ENCODE measurements at regions not wholly inside any gene's neighbourhood (a gene's known extent, or its start where the extent isn't known, plus 50 kb on each side); places are given as distances from the start of the nearest gene placed in this dataset.

DNA sequence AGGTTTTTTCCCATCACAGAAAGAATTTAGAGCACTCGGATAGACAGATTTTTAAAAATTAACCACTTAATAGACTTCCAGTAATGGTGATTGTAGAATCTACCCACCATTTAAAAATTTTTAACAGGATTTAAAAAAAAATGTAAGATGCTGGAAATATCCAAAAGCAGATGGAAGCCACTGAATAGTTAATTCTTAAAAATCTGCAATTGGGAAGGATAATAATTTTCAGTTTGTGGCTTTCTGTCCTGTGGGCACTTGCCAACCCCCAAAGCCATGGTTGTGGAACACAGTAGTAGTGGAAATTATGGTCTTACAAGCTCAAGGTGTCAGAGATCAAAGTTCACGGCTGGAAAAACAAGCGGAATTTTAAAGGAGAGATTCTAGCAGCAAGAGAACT, 101.0 kb upstream of the SP4 start:
- no peak overlapping the region for H3K4me3 Mint-ChIP-seq
- H3K27ac Mint-ChIP-seq: no peak overlapping the region
- intact Hi-C loops (cut with DNase I, micrococcal nuclease): no loop called here
- ATAC-seq (ENCODE audit: poor library complexity): no peak
- no peak overlapping the region for H3K27ac ChIP-seq (ENCODE audit: low read depth in 1 of 2, low read length in 2 of 2)
- DNase-seq: no peak
- no peak overlapping the region for H3K4me3 ChIP-seq (ENCODE audit: low read length)
- no peaks in the 10 kb centered on the region for H3K36me3 ChIP-seq (ENCODE audit: insufficient read depth, low read length)
- no peaks in the 10 kb centered on the region for H3K4me1 Mint-ChIP-seq (ENCODE audit: low read depth)
- H3K9me3 Mint-ChIP-seq: no peaks in the 10 kb centered on the region
- ChIA-PET POLR2A (no interaction called here), CTCF (no interaction called here)
- TF ChIP-seq, protein P1, sequence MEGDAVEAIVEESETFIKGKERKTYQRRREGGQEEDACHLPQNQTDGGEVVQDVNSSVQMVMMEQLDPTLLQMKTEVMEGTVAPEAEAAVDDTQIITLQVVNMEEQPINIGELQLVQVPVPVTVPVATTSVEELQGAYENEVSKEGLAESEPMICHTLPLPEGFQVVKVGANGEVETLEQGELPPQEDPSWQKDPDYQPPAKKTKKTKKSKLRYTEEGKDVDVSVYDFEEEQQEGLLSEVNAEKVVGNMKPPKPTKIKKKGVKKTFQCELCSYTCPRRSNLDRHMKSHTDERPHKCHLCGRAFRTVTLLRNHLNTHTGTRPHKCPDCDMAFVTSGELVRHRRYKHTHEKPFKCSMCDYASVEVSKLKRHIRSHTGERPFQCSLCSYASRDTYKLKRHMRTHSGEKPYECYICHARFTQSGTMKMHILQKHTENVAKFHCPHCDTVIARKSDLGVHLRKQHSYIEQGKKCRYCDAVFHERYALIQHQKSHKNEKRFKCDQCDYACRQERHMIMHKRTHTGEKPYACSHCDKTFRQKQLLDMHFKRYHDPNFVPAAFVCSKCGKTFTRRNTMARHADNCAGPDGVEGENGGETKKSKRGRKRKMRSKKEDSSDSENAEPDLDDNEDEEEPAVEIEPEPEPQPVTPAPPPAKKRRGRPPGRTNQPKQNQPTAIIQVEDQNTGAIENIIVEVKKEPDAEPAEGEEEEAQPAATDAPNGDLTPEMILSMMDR (IDR thresholded peaks at IDR 0.05): no peak
- H3K4me1 ChIP-seq (ENCODE audit: insufficient read depth, low read length): no peaks in the 10 kb centered on the region
- no peaks in the 10 kb centered on the region for H3K27me3 Mint-ChIP-seq
- H3K36me3 Mint-ChIP-seq (ENCODE audit: low read depth): no peaks in the 10 kb centered on the region
- H3K27me3 ChIP-seq (ENCODE audit: control insufficient read depth in 1 of 2, insufficient read depth in 2 of 2, low read length in 2 of 2): no peaks in the 10 kb centered on the region
- H3K9me3 ChIP-seq (ENCODE audit: control insufficient read depth in 1 of 2, insufficient read depth in 1 of 2, low read length in 2 of 2): no peaks in the 10 kb centered on the region

DNA sequence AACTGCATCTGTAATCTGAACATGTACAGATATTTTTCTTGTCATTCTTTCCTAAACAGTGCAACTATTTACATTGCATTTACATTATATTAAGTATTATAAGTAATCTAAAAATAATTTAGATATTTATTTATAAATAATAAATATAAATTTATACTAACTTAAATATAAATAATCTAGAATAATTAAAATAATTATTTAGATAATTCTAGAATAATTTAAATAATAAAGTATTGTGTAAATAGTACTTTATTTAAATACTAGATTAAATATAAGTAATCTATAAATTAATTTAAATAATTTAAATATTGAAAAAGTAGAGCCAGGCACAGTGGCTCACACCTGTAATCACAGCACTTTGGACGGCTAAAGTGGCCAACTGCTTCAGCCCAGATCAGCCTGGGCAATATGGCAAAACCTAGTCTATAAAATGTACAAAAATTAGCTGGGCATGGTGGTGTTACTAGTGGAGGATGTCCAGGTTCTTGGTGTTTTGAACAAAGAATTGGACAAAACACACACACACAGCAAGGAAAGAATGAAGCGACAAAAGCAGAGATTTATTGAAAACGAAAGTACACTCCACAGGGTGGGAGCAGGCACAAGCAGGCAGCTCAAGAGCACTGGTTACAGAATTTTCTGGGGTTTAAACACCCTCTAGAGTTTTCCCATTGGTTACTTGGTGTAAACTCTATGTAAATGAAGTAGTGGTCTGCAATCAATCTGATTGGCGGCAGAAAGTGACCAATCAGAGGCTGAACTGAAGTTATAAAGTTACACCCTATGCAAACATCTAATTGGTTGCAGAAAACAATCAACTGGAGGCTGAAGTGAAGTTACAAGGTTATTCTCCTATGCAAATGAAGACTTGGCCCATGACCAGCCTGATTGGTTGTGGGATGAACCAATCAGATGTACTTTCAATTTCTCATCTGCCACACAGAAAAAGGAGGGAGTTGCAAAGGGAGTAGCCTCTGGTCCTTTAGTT, 100.2 kb upstream of the SP4 start:
- Mint-ChIP-seq H3K27me3 (no peaks in the 10 kb centered on the region), H3K4me3 (no peak overlapping the region), H3K9me3 (no peaks in the 10 kb centered on the region), H3K27ac (no peak overlapping the region), H3K36me3 (ENCODE audit: low read depth) (no peaks in the 10 kb centered on the region), H3K4me1 (ENCODE audit: low read depth) (no peaks in the 10 kb centered on the region)
- intact Hi-C loops (cut with DNase I, micrococcal nuclease): no loop called here
- ATAC-seq (ENCODE audit: poor library complexity): no peak
- TF ChIP-seq, protein P1 (IDR thresholded peaks at IDR 0.05): no peak
- no peaks in the 10 kb centered on the region for H3K4me1 ChIP-seq (ENCODE audit: insufficient read depth, low read length)
- no peaks in the 10 kb centered on the region for H3K36me3 ChIP-seq (ENCODE audit: insufficient read depth, low read length)
- DNase-seq: no peak
- no peak overlapping the region for H3K27ac ChIP-seq (ENCODE audit: low read depth in 1 of 2, low read length in 2 of 2)
- POLR2A ChIA-PET: no interaction called here
- no peaks in the 10 kb centered on the region for H3K9me3 ChIP-seq (ENCODE audit: control insufficient read depth in 1 of 2, insufficient read depth in 1 of 2, low read length in 2 of 2)
- H3K27me3 ChIP-seq (ENCODE audit: control insufficient read depth in 1 of 2, insufficient read depth in 2 of 2, low read length in 2 of 2): no peaks in the 10 kb centered on the region
- no peak overlapping the region for H3K4me3 ChIP-seq (ENCODE audit: low read length)
- CTCF ChIA-PET: no interaction called here

DNA sequence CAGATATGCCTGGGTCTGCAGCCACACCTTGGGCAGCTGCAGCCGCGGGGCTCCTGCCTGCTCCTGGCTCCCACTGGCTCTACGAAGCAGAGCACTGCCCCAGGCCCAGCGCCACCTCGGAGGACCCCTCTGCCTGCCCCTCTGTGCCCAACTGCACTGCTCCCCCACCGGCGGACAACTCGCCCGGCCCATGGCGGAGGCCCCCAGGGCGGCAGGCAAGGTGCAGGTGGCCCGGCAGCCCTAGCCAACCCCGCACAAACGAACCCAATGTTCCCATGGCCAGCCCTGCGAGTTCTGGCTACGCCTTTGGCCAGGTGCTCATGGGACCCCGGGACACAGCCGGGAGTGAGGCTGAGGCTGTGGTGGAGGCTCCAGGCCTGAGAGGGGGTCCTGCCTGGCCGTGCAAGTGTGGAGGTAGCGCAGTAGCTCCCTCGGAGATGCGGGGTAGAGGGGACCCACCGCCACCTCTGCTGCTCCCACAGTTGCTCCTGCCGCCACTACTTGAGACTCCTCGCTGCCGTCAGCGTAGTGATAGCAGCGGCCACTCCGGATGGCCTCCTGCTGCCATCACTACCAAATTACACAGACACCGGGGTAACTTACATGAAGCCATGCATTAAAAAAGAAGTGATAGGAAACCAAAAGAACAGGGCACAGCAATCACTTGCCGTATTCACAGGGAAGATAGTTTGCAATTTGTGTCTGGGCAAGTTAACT, 97.3 kb upstream of the SP4 start:
- Histone ChIP-seq H3K4me1 (ENCODE audit: insufficient read depth, low read length) (no peaks in the 10 kb centered on the region), H3K4me3 (ENCODE audit: low read length) (no peak overlapping the region), H3K27ac (ENCODE audit: low read depth in 1 of 2, low read length in 2 of 2) (no peak overlapping the region), H3K27me3 (ENCODE audit: control insufficient read depth in 1 of 2, insufficient read depth in 2 of 2, low read length in 2 of 2) (no peaks in the 10 kb centered on the region), H3K9me3 (ENCODE audit: control insufficient read depth in 1 of 2, insufficient read depth in 1 of 2, low read length in 2 of 2) (no peaks in the 10 kb centered on the region), H3K36me3 (ENCODE audit: insufficient read depth, low read length) (no peaks in the 10 kb centered on the region)
- H3K27me3 Mint-ChIP-seq: no peaks in the 10 kb centered on the region
- H3K4me1 Mint-ChIP-seq (ENCODE audit: low read depth): no peaks in the 10 kb centered on the region
- DNase-seq (no peak), ATAC-seq (ENCODE audit: poor library complexity) (no peak)
- H3K27ac Mint-ChIP-seq: no peak overlapping the region
- no peaks in the 10 kb centered on the region for H3K36me3 Mint-ChIP-seq (ENCODE audit: low read depth)
- ChIA-PET POLR2A (no interaction called here), CTCF (no interaction called here)
- no peak overlapping the region for H3K4me3 Mint-ChIP-seq
- TF ChIP-seq, protein P1 (IDR thresholded peaks at IDR 0.05): no peak
- intact Hi-C loops (cut with DNase I, micrococcal nuclease): no loop called here
- H3K9me3 Mint-ChIP-seq: no peaks in the 10 kb centered on the region
